Middle frontal gyrus (tissue), 1 donor: ENCODE measurements at regions not wholly inside any gene's neighbourhood (a gene's known extent, or its start where the extent isn't known, plus 50 kb on each side); places are given as distances from the start of the nearest gene placed in this dataset.
A peak's percentile ranks its signal among the peaks of the same experiment; 100 is the strongest.

Experiments used
- DNase-seq: peaks from one replicate; pipeline ENCODE4 v3.0.0-alpha.2; 2015; ENCODE audit warnings: low spot score; ENCODE audit errors: extremely low spot score

- DNase-seq = no peak
Measured at GRCh38 chr13:73683746-73684145, 450.5 kb downstream of the KLF12 start.

GRCh38 chr13:73681779-73682178 is 452.4 kb downstream of the KLF12 start:
- no peak for DNase-seq

GRCh38 chr13:73681015-73681414 is 453.2 kb downstream of the KLF12 start:
- DNase-seq = no peak

- DNase-seq = no peak
Measured at GRCh38 chr13:73677048-73677601, 457.1 kb downstream of the KLF12 start.

GRCh38 chr13:73676550-73677047 is 457.6 kb downstream of the KLF12 start:
- DNase-seq = no peak

GRCh38 chr13:73675821-73676220 is 458.4 kb downstream of the KLF12 start:
- no peak for DNase-seq

- DNase-seq = no peak
Measured at GRCh38 chr13:73674570-73674969, 459.6 kb downstream of the KLF12 start.

GRCh38 chr13:73673931-73674330 is 460.3 kb downstream of the KLF12 start:
- no peak for DNase-seq

- no peak for DNase-seq
Measured at GRCh38 chr13:73672492-73672891, 461.7 kb downstream of the KLF12 start.

GRCh38 chr13:73671732-73672131 is 462.5 kb downstream of the KLF12 start:
- DNase-seq = no peak

- DNase-seq = no peak
Measured at GRCh38 chr13:73671011-73671410, 463.2 kb downstream of the KLF12 start.

- DNase-seq = no peak
Measured at GRCh38 chr13:73667756-73668155, 466.4 kb downstream of the KLF12 start.

- DNase-seq = no peak
Measured at GRCh38 chr13:73665261-73665660, 468.9 kb downstream of the KLF12 start.

GRCh38 chr13:73664851-73665250 is 469.4 kb downstream of the KLF12 start:
- no peak for DNase-seq

GRCh38 chr13:73662833-73663232 is 471.4 kb downstream of the KLF12 start:
- DNase-seq = no peak

- no peak for DNase-seq
Measured at GRCh38 chr13:73661687-73662425, 472.3 kb downstream of the KLF12 start.

- DNase-seq = no peak
Measured at GRCh38 chr13:73661066-73661465, 473.1 kb downstream of the KLF12 start.

- no peak for DNase-seq
Measured at GRCh38 chr13:73658639-73659038, 475.6 kb downstream of the KLF12 start.

- peak; percentile 26 for DNase-seq
Measured at GRCh38 chr13:73657821-73658540, 476.2 kb downstream of the KLF12 start.

- DNase-seq = no peak
Measured at GRCh38 chr13:73656863-73657262, 477.3 kb downstream of the KLF12 start.

GRCh38 chr13:73653688-73654087 is 480.5 kb downstream of the KLF12 start:
- no peak for DNase-seq

- DNase-seq = no peak
Measured at GRCh38 chr13:73647417-73647816, 486.8 kb downstream of the KLF12 start.
